ENCODE measurements at regions not wholly inside any gene's neighbourhood (a gene's known extent, or its start where the extent isn't known, plus 50 kb on each side); places are given as distances from the start of the nearest gene placed in this dataset.

DNA sequence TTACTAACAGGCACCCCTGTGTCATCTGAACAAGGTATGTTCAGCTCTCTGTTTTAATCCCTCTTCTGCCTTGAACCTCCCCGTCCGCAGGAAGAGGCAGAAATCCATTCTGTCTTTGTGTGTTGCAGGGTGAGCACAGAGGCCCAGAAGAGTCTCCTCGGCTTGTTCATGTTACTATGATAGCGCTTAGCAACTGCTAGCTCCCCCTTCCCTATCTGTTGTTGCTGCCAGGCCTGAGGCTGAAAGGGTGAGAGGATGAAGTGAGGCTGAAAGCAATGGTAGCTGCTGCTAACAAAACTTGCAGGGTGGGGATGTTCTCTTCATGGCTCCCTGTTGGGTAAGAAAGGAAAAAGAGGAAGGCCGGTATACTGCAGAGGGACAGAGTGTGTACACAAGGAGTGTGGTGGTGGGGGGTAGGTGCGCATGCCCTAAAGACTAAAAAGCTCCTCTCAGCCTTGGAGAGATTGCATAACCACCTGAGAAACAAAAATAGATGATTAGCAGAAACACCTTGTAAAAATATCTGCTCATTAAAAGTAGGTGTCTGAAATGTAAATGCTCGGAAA, 55.2 kb upstream of the CITED2 start:
- no peaks in the 10 kb centered on the region for H3K27me3 ChIP-seq (ENCODE audit: insufficient read depth, low read length)
- no peak overlapping the region for H3K4me2 ChIP-seq (ENCODE audit: insufficient read depth, low read length)
- no peaks in the 10 kb centered on the region for H3K79me2 ChIP-seq (ENCODE audit: insufficient read depth, low read length)
- H3K9me3 ChIP-seq (ENCODE audit: low read depth, low read length), result no peaks in the 10 kb centered on the region
- H3K4me3 ChIP-seq (ENCODE audit: insufficient read depth, low read length), result no peak overlapping the region
- TF ChIP-seq CTCF (IDR thresholded peaks at IDR 0.05; ENCODE audit: extremely low read depth, low read depth, low read length), result no peak
- no peaks in the 10 kb centered on the region for H3K36me3 ChIP-seq (ENCODE audit: insufficient read depth, low read length)
- H3K27ac ChIP-seq (ENCODE audit: low read depth, low read length), result no peak overlapping the region
- H2AFZ ChIP-seq (ENCODE audit: low read length), result no peak overlapping the region
- DNase-seq (ENCODE audit: insufficient read length, low spot score, missing footprints), result no peak
- H3K4me1 ChIP-seq (ENCODE audit: insufficient read depth, low read length), result no peaks in the 10 kb centered on the region
- no peaks in the 10 kb centered on the region for H4K20me1 ChIP-seq (ENCODE audit: insufficient read depth, low read length)

GRCh38 chr6:139427199-139427598, 52.8 kb upstream of the CITED2 start:
- no peaks in the 10 kb centered on the region for H4K20me1 ChIP-seq (ENCODE audit: insufficient read depth, low read length)
- H3K27me3 ChIP-seq (ENCODE audit: insufficient read depth, low read length), result no peaks in the 10 kb centered on the region
- H3K9me3 ChIP-seq (ENCODE audit: low read depth, low read length), result no peaks in the 10 kb centered on the region
- no peak overlapping the region for H3K4me3 ChIP-seq (ENCODE audit: insufficient read depth, low read length)
- no peaks in the 10 kb centered on the region for H3K4me1 ChIP-seq (ENCODE audit: insufficient read depth, low read length)
- peak overlapping the region; percentile 69 for H2AFZ ChIP-seq (ENCODE audit: low read length)
- TF ChIP-seq CTCF (IDR thresholded peaks at IDR 0.05; ENCODE audit: extremely low read depth, low read depth, low read length), result no peak
- H3K4me2 ChIP-seq (ENCODE audit: insufficient read depth, low read length), result no peak overlapping the region
- no peaks in the 10 kb centered on the region for H3K79me2 ChIP-seq (ENCODE audit: insufficient read depth, low read length)
- peak; percentile 37 for DNase-seq (ENCODE audit: insufficient read length, low spot score, missing footprints)
- no peak overlapping the region for H3K27ac ChIP-seq (ENCODE audit: low read depth, low read length)
- no peaks in the 10 kb centered on the region for H3K36me3 ChIP-seq (ENCODE audit: insufficient read depth, low read length)

DNA sequence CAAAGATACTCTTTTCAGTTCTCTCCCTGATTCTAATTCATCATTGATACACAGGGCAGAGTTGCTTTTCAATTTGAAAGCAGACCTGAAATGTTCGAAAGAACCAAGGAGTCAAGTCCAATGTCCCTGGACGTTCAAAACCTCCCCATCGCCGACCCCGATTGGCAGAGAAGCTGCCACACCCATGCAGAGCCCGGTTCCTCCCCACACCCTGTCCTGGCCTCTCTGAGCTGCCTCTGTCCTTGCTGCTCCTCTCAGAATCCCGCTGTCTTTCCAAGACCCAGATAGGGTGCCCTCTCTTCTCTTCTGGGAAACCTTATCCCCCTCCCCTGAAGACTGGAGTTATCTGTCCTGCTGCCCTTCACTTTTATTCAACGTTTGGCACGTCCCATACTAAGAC, 52.3 kb upstream of the CITED2 start:
- H3K79me2 ChIP-seq (ENCODE audit: insufficient read depth, low read length), result no peaks in the 10 kb centered on the region
- H2AFZ ChIP-seq (ENCODE audit: low read length), result peak overlapping the region; percentile 69
- DNase-seq (ENCODE audit: insufficient read length, low spot score, missing footprints), result no peak
- no peak overlapping the region for H3K4me2 ChIP-seq (ENCODE audit: insufficient read depth, low read length)
- H3K9me3 ChIP-seq (ENCODE audit: low read depth, low read length), result no peaks in the 10 kb centered on the region
- TF ChIP-seq CTCF (IDR thresholded peaks at IDR 0.05; ENCODE audit: extremely low read depth, low read depth, low read length), result no peak
- no peak overlapping the region for H3K27ac ChIP-seq (ENCODE audit: low read depth, low read length)
- no peaks in the 10 kb centered on the region for H3K4me1 ChIP-seq (ENCODE audit: insufficient read depth, low read length)
- H3K27me3 ChIP-seq (ENCODE audit: insufficient read depth, low read length), result no peaks in the 10 kb centered on the region
- no peaks in the 10 kb centered on the region for H3K36me3 ChIP-seq (ENCODE audit: insufficient read depth, low read length)
- no peak overlapping the region for H3K4me3 ChIP-seq (ENCODE audit: insufficient read depth, low read length)
- H4K20me1 ChIP-seq (ENCODE audit: insufficient read depth, low read length), result no peaks in the 10 kb centered on the region

DNA sequence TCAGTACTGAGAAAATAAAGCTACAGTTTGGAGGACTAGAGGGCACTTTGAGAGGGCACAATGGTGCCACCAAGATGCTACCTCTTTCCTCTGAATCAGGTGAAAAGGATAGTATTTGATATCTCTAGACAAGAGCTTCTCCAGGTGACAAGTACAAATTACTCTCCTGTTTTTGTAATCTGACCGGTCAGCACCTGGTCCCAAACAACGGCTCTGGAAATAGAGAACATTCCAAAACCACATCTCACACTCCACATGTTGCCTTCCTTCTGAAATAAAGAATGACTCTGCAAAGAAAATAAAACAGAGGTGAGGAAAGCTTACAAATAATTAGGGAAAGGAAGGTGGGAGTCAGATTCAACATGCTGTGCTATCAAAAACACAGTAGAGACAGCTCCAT, 51.3 kb upstream of the CITED2 start:
- Histone ChIP-seq H3K36me3 (ENCODE audit: insufficient read depth, low read length) (no peaks in the 10 kb centered on the region), H4K20me1 (ENCODE audit: insufficient read depth, low read length) (no peaks in the 10 kb centered on the region), H3K27me3 (ENCODE audit: insufficient read depth, low read length) (no peaks in the 10 kb centered on the region), H2AFZ (ENCODE audit: low read length) (no peak overlapping the region), H3K4me2 (ENCODE audit: insufficient read depth, low read length) (no peak overlapping the region), H3K9me3 (ENCODE audit: low read depth, low read length) (no peaks in the 10 kb centered on the region), H3K4me1 (ENCODE audit: insufficient read depth, low read length) (no peaks in the 10 kb centered on the region), H3K27ac (ENCODE audit: low read depth, low read length) (no peak overlapping the region), H3K79me2 (ENCODE audit: insufficient read depth, low read length) (no peaks in the 10 kb centered on the region), H3K4me3 (ENCODE audit: insufficient read depth, low read length) (no peak overlapping the region)
- no peak for DNase-seq (ENCODE audit: insufficient read length, low spot score, missing footprints)
- no peak for TF ChIP-seq CTCF (IDR thresholded peaks at IDR 0.05; ENCODE audit: extremely low read depth, low read depth, low read length)
